MM.1S (cell line): ENCODE measurements at regions not wholly inside any gene's neighbourhood (a gene's known extent, or its start where the extent isn't known, plus 50 kb on each side); places are given as distances from the start of the nearest gene placed in this dataset.

Experiments
- DNase-seq: peaks from one replicate; pipeline ENCODE4 v3.0.0-alpha.2; 2015
- H2AFZ ChIP-seq: fragments of 300-600 bp; sonication (generic); 2 replicates; pipeline ENCODE4 v1.6.0; 2016; ENCODE audit warnings: antibody characterized with exemption, low read length
- H3F3A ChIP-seq: fragments of 300-600 bp; sonication (generic); 2 replicates; pipeline ENCODE4 v1.6.1; 2016; ENCODE audit warnings: mild to moderate bottlenecking, antibody characterized with exemption, low read length, moderate library complexity, mixed read lengths; ENCODE audit not compliant: insufficient read depth
- H3K27ac ChIP-seq: fragments of 300-600 bp; sonication (generic); 2 replicates; pipeline ENCODE4 v1.5.1; 2016; ENCODE audit warnings: mild to moderate bottlenecking, low read length
- H3K27me3 ChIP-seq: fragments of 300-600 bp; sonication (generic); replicated peaks from 2 replicates; pipeline ENCODE4 v1.6.0; 2016; ENCODE audit warnings: low read length; ENCODE audit not compliant: insufficient read depth
- H3K36me3 ChIP-seq: fragments of 300-600 bp; sonication (generic); replicated peaks from 2 replicates; pipeline ENCODE4 v1.6.1; 2016; ENCODE audit warnings: mild to moderate bottlenecking, low read length, mixed read lengths; ENCODE audit not compliant: insufficient read depth
- H3K4me1 ChIP-seq: fragments of 300-600 bp; sonication (generic); 2 replicates; pipeline ENCODE4 v1.6.1; 2016; ENCODE audit warnings: low read length, mixed read lengths
- H3K4me2 ChIP-seq: fragments of 300-600 bp; sonication (generic); 2 replicates; pipeline ENCODE4 v1.6.0; 2016; ENCODE audit warnings: low read depth, low read length
- H3K4me3 ChIP-seq: fragments of 300-600 bp; sonication (generic); 2 replicates; pipeline ENCODE4 v1.5.1; 2016; ENCODE audit warnings: low read length, mixed read lengths
- H3K79me2 ChIP-seq: fragments of 300-600 bp; sonication (generic); 2 replicates; pipeline ENCODE4 v1.6.1; 2016; ENCODE audit warnings: mixed run types, low read length, mixed read lengths
- H3K9ac ChIP-seq: fragments of 300-600 bp; sonication (generic); 2 replicates; pipeline ENCODE4 v1.6.1; 2016; ENCODE audit warnings: low read length, mixed read lengths
- H3K9me2 ChIP-seq: fragments of 300-600 bp; sonication (generic); replicated peaks from 2 replicates; pipeline ENCODE4 v1.6.1; 2016; ENCODE audit warnings: mild to moderate bottlenecking, low read length, mixed read lengths; ENCODE audit not compliant: insufficient read depth
- H3K9me3 ChIP-seq: fragments of 300-600 bp; sonication (generic); replicated peaks from 2 replicates; pipeline ENCODE4 v1.6.1; 2016; ENCODE audit warnings: mild to moderate bottlenecking, low read length, mixed read lengths; ENCODE audit not compliant: insufficient read depth
- H4K20me1 ChIP-seq: fragments of 300-600 bp; sonication (generic); 2 replicates; pipeline ENCODE4 v1.6.1; 2016; ENCODE audit warnings: mild to moderate bottlenecking, low read length, moderate library complexity, mixed read lengths; ENCODE audit not compliant: insufficient read depth
- CTCF ChIP-seq: fragments of 300-600 bp; sonication (generic); IDR thresholded peaks from 2 replicates; pipeline ENCODE4 v1.5.1; 2016; ENCODE audit warnings: antibody characterized with exemption, low read length, mixed read lengths
- EZH2 ChIP-seq: fragments of 300-600 bp; sonication (generic); optimal IDR thresholded peaks from 2 replicates; pipeline ENCODE3; 2017; ENCODE audit warnings: low read depth, mild to moderate bottlenecking, antibody characterized with exemption, low read length, mixed read lengths
- EZH2phosphoT487 ChIP-seq: fragments of 300-600 bp; sonication (generic); IDR thresholded peaks from 2 replicates; pipeline ENCODE4 v1.6.1; 2018; ENCODE audit warnings: antibody characterized with exemption, low read length

- no peak overlapping the region for H3K9ac ChIP-seq
- H2AFZ ChIP-seq = no peak overlapping the region
- no peak overlapping the region for H3K27ac ChIP-seq
- no peaks in the 10 kb centered on the region for H3K4me1 ChIP-seq
- H3K9me3 ChIP-seq = no peaks in the 10 kb centered on the region
- no peaks in the 10 kb centered on the region for H3F3A ChIP-seq
- TF ChIP-seq EZH2phosphoT487 = no peak
- H3K36me3 ChIP-seq = no peaks in the 10 kb centered on the region
- H3K4me3 ChIP-seq = no peak overlapping the region
- no peaks in the 10 kb centered on the region for H4K20me1 ChIP-seq
- H3K9me2 ChIP-seq = no peaks in the 10 kb centered on the region
- no peaks in the 10 kb centered on the region for H3K27me3 ChIP-seq
- H3K4me2 ChIP-seq = no peak overlapping the region
- DNase-seq = no peak
- no peaks in the 10 kb centered on the region for H3K79me2 ChIP-seq
These were observed 407.9 kb upstream of the TNP1 start for GRCh38 chr2:217267758-217268157.

GRCh38 chr2:217263756-217264155 lies 403.9 kb upstream of the TNP1 start:
- H3K4me2 ChIP-seq = no peak overlapping the region
- no peaks in the 10 kb centered on the region for H4K20me1 ChIP-seq
- H3K4me1 ChIP-seq = no peaks in the 10 kb centered on the region
- no peaks in the 10 kb centered on the region for H3K36me3 ChIP-seq
- no peaks in the 10 kb centered on the region for H3K79me2 ChIP-seq
- no peaks in the 10 kb centered on the region for H3K27me3 ChIP-seq
- no peak overlapping the region for H3K4me3 ChIP-seq
- no peak overlapping the region for H3K27ac ChIP-seq
- no peak overlapping the region for H3K9ac ChIP-seq
- H3F3A ChIP-seq = no peaks in the 10 kb centered on the region
- no peak overlapping the region for H2AFZ ChIP-seq
- no peaks in the 10 kb centered on the region for H3K9me3 ChIP-seq
- DNase-seq = no peak
- no peak for TF ChIP-seq CTCF
- no peaks in the 10 kb centered on the region for H3K9me2 ChIP-seq

GRCh38 chr2:217262911-217263310 lies 403.0 kb upstream of the TNP1 start:
- Histone ChIP-seq H3K36me3 (no peaks in the 10 kb centered on the region), H3K9me2 (no peaks in the 10 kb centered on the region), H4K20me1 (no peaks in the 10 kb centered on the region), H3K4me3 (no peak overlapping the region), H3K4me1 (no peaks in the 10 kb centered on the region), H2AFZ (no peak overlapping the region), H3K9ac (no peak overlapping the region), H3K79me2 (no peaks in the 10 kb centered on the region), H3K27ac (no peak overlapping the region), H3K4me2 (no peak overlapping the region), H3K27me3 (no peaks in the 10 kb centered on the region), H3F3A (no peaks in the 10 kb centered on the region), H3K9me3 (no peaks in the 10 kb centered on the region)
- no peak for TF ChIP-seq CTCF
- no peak for TF ChIP-seq EZH2
- no peak for TF ChIP-seq EZH2phosphoT487
- DNase-seq = no peak

GRCh38 chr2:217261452-217261851 lies 401.6 kb upstream of the TNP1 start:
- H3K4me2 ChIP-seq = no peak overlapping the region
- H2AFZ ChIP-seq = no peak overlapping the region
- no peaks in the 10 kb centered on the region for H3K79me2 ChIP-seq
- H3K27ac ChIP-seq = no peak overlapping the region
- no peak overlapping the region for H3K4me3 ChIP-seq
- TF ChIP-seq EZH2 (no peak), EZH2phosphoT487 (no peak), CTCF (no peak)
- H3K9me3 ChIP-seq = no peaks in the 10 kb centered on the region
- no peaks in the 10 kb centered on the region for H3F3A ChIP-seq
- no peak overlapping the region for H3K9ac ChIP-seq
- no peaks in the 10 kb centered on the region for H3K36me3 ChIP-seq
- no peaks in the 10 kb centered on the region for H3K27me3 ChIP-seq
- no peaks in the 10 kb centered on the region for H3K4me1 ChIP-seq
- DNase-seq = no peak
- no peaks in the 10 kb centered on the region for H3K9me2 ChIP-seq
- no peaks in the 10 kb centered on the region for H4K20me1 ChIP-seq
